HPDE6-E6E7 (cell line): ENCODE measurements at regions not wholly inside any gene's neighbourhood (a gene's known extent, or its start where the extent isn't known, plus 50 kb on each side); places are given as distances from the start of the nearest gene placed in this dataset.

Experiments used
- DNase-seq: peaks from one replicate; pipeline ENCODE4 v3.0.0; 2011; ENCODE audit warnings: missing footprints; ENCODE audit errors: extremely low spot score

- no peak for DNase-seq
These were observed 190.6 kb downstream of the TTC8 start for GRCh38 chr14:89015016-89015415.

- no peak for DNase-seq
These were observed 193.0 kb downstream of the TTC8 start for GRCh38 chr14:89017417-89017816.

DNA sequence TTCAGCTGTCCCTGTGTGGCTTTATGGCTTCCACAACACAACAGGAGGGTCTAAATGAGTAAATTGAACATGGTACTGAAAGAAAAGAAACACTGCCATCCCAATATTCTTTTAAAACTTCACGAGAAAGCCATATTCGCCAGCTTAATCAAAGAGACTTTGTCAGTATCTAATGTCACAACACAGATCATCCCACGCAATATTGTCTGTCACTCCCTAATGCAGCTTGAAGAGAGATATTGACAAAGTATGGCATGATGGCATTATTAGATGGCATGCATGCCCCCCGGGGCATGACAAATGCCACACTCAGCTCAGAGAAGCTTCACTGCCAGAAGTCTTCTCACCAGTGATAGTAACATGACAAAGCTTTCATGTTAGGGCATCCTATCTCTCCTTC, 197.8 kb downstream of the TTC8 start:
- DNase-seq = no peak

DNA sequence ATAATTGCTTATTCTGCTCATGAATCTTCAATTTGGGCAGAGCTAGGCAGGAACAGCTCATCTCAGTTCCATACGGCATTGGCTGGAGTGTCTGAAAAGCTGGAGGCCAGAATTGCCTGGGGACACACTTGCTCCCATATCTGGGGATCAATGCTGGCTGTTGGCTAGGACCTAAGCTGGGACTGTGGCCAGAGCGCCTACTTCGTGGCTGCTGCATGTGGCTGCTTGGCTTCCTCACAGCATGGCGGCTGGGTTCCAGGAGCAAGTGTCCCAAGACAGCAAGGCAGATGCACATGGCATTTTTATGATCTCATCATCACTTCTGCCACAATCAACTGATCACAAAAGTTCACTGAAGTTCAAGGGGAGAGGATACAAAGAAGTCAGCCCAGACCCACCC, 200.2 kb downstream of the TTC8 start:
- no peak for DNase-seq

GRCh38 chr14:89025561-89026236, 201.2 kb downstream of the TTC8 start:
- DNase-seq = no peak

GRCh38 chr14:89027097-89027740, 202.8 kb downstream of the TTC8 start:
- peak; percentile 62 for DNase-seq

GRCh38 chr14:89028462-89029134, 204.1 kb downstream of the TTC8 start:
- no peak for DNase-seq

DNA sequence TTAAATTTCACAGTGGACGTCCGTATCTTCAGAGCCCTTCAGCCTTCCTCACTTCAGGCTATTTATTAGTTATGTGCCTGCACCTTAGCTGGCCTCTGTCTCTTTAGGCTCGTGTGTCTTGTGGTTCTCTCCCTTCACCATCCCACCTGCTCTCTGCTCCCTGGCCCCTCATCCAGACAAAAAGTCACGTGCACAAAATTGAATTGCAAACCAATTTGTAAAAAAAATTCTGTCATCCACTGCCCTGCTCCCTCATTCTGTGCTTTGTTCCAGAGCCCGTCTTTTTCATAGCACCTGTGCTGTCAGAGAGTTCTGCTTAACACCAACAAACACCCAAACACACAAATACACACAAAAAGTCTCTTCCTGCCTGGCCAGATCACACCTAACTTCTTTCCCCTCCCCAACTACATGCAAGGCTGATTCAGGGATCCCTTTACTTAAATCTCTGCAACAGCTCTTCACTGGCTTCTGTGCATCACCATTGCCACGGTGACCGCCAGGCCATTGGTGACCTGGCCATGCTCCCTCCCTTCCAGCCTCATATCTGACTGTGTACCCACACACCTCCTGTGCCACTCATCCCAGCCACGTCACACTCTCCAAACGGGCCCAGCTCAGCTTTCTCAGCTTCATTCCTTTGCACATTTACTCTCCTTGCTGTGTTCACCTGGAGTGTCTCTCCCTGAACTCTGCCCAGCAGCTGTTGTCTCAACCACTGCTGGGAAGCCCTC, 205.7 kb downstream of the TTC8 start:
- DNase-seq = no peak

DNA sequence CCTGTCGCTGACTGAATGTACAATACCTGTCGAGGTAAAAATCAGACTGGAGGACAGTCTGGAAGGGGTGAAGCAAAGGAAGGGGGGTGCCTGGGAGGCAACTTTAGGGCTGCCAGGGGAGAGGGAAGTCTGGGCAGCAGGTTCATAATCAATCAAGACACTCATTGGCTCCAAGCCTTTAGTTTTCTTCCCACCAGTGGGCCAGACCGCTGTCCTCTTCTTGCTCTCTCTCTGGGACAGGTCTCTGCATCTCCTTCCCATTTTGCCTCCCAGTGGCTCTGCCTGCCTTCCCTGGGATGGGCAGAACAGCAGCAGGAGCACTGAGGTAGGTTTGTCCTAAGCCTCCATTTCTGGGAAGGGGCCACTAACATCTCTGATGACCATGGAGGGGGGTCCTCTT, 206.5 kb downstream of the TTC8 start:
- no peak for DNase-seq

GRCh38 chr14:89032086-89032649, 207.7 kb downstream of the TTC8 start:
- DNase-seq = no peak

DNA sequence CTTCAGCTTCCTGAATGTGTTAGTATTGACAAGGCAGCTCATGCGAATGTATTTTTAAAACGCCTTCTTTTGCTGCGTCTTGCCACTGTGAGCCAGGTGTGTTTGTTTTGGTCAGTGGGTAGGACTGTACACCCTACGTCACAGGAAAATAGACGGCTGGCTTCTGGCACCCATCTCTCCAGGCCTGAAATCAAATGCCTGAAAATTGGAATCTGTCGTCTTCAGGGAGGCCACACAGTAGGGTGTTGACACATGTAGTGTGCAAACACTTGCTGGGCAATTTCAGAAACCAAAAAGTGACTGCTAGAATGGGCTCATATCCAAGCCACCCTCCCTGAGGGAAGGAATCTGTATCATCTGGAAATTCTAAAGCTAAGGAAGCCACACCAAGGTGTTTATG, 209.3 kb downstream of the TTC8 start:
- no peak for DNase-seq

DNA sequence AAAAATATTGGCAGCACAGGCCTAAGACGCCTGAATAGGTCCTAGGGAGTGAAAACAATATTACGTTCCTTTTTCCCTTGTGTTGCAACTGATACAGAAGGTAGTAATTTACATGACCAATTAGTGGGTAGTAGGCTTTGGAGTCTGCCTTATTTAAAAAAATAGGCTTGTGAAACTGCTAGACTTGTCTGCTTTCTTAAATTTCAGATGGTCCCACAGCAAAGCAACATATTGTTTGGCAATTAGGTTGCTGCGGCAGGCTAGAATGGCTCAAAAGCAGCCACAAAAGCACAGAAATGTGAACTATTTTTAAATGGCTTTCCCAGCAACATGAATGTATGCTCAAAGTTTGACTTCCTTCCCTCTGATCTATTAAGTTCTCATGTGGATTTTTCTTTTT, 211.9 kb downstream of the TTC8 start:
- no peak for DNase-seq

DNA sequence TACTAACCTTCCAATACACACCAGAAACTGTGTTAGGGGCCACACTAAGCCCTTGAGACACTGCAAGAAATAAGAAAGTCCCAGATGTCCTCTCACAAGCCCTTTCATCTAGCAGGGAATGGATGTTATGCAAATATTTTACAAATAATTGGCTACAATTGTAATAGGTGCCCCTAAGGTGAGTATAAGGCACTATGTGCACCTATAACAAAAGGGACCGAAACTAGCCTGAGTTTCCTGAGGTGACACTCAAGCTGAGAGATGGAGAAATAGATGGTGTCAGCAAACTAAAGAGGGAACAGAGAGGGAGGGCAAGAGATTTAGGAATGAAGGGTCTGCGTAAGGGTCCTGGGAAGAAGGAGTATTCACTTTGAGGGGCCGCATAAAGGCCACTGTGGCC, 212.6 kb downstream of the TTC8 start:
- no peak for DNase-seq

DNA sequence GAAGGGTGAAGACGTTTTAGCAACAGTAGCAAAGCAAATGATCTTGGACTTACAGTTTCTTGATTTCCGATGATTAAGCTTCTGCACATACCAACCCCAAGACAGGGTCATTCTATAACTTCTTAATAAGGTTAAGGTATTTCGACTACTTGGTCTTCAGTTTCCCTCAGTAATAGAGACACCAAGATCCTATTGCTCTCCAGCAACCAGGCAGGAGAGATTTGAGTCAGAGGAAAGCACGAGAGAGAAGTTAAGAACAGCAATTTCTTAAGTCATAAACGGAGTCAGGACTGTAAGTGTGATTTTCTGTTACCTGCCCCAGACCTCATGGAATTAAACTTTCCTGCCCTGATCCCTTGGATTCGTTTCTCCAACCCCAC, 215.6 kb downstream of the TTC8 start:
- DNase-seq = no peak

DNA sequence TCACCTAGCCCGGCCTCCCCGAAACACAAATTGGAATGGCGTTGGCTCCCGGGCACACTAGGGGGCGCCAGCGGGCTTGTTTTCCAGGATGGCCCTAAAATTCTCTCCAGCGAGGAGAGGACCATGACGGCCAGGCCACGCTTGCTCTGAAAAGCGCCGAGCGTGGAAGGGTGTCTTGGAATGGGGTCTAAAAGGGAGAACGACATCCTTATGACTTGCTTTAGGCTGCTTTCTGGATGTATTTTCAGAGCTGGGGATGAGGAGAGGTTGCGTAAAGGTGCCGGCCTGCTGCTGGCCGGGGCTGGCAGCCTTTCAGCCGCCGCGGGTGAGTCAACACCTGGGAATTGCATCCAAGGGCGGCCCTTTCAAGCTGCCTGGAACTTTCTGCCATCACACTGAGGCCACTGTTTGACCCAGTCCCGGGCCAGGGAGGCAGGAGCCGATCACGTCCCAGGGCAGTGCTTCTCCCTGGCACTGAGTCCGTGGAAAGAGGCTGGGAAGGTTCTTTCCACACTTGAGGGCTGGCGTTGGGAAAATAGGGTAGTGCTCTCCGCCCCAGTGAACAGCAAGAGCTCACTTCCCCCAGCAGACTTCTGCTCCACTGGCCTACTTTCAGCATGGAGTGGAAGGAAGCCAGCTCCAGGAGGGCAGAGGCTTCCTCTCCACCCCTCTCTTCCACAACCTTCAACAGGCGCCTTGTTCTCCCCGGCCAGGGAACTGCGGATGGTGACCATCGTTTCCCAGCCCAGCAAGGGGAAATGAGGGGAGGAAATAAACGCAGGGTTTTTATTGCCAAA, 216.2 kb downstream of the TTC8 start:
- peak; percentile 82 for DNase-seq

- DNase-seq = no peak
These were observed 216.8 kb downstream of the TTC8 start for GRCh38 chr14:89041257-89041582.

- no peak for DNase-seq
These were observed 217.6 kb downstream of the TTC8 start for GRCh38 chr14:89042021-89042420.

GRCh38 chr14:89053303-89053702, 228.9 kb downstream of the TTC8 start:
- DNase-seq = no peak

GRCh38 chr14:89056394-89056793, 231.9 kb downstream of the TTC8 start:
- DNase-seq = no peak

DNA sequence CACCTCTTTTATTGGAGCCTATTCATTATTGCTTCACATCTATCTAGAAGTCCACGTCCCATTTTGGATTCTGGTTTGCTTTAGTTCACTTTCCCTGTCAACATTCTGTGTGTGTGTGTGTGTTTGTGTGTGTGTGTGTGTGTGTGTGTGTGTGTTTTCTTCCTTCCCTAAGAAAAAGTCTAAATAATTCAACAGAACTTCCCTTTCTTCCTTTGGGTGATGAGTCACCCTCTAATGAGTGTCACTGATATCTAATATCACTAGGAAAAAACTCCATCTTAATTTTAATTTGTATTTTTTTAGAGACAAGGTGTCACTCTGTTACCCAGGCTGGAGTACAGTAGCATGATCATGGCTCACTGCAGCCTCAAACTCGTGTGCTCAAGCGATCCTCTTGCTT, 234.2 kb downstream of the TTC8 start:
- no peak for DNase-seq

- DNase-seq = no peak
These were observed 235.7 kb downstream of the TTC8 start for GRCh38 chr14:89060191-89060590.

DNA sequence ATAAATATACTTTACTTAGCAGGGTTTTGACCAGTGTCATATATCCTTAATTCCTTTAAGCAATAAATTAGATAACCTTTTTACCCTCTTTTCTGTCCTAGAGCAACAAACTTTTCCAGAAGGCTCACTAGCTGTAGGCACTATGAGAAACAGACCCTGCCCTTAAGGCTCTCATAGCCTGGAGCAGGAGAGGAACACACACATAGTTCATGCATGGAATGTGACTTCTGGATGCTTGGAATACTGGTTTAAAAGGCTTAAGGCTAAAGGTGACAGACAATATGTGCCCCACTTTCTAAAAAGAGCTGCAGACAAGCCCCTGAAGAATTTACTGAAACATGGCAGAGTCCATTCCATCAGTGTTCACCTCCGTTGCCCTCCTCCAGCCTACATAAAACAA, 237.2 kb downstream of the TTC8 start:
- DNase-seq = no peak
